PFSK-1 (cell line): ENCODE measurements at regions not wholly inside any gene's neighbourhood (a gene's known extent, or its start where the extent isn't known, plus 50 kb on each side); places are given as distances from the start of the nearest gene placed in this dataset.

Source experiments
- FOXP2 ChIP-seq: optimal IDR thresholded peaks from 2 replicates; pipeline ENCODE3; 2011; ENCODE audit warnings: borderline replicate concordance, control low read depth, inconsistent platforms; ENCODE audit not compliant: insufficient read depth; ENCODE audit errors: extremely low read length, extremely low read depth
- POLR2AphosphoS5 ChIP-seq: IDR thresholded peaks from 2 replicates; pipeline ENCODE4 v1.6.1; 2012; ENCODE audit warnings: low read depth, mild to moderate bottlenecking, control low read depth, low read length, moderate library complexity
- SIN3A ChIP-seq: IDR thresholded peaks from 2 replicates; pipeline ENCODE4 v1.6.1; 2012; ENCODE audit warnings: mild to moderate bottlenecking, low read length, moderate library complexity, borderline replicate concordance; ENCODE audit not compliant: insufficient read depth
- TAF1 ChIP-seq: IDR thresholded peaks from 2 replicates; pipeline ENCODE4 v1.6.1; 2012; ENCODE audit warnings: low read length, control low read depth, borderline replicate concordance; ENCODE audit not compliant: insufficient read depth
- TF ChIP-seq, protein P1 (sequence below), 2 experiments: IDR thresholded peaks; 2 replicates each; pipeline versions ENCODE4 v1.6.1 to v1.8.0; 2011 to 2012; ENCODE audit warnings: low read depth in 2 of 2, low read length in 2 of 2, control low read depth in 1 of 2, inconsistent platforms in 1 of 2, mild to moderate bottlenecking in 1 of 2, moderate library complexity in 1 of 2; ENCODE audit not compliant: insufficient read depth in 1 of 2

GRCh38 chr2:196487417-196487816 lies 152.1 kb upstream of the CCDC150 start:
- no peak for TF ChIP-seq SIN3A
- no peak for TF ChIP-seq TAF1
- TF ChIP-seq, protein P1, sequence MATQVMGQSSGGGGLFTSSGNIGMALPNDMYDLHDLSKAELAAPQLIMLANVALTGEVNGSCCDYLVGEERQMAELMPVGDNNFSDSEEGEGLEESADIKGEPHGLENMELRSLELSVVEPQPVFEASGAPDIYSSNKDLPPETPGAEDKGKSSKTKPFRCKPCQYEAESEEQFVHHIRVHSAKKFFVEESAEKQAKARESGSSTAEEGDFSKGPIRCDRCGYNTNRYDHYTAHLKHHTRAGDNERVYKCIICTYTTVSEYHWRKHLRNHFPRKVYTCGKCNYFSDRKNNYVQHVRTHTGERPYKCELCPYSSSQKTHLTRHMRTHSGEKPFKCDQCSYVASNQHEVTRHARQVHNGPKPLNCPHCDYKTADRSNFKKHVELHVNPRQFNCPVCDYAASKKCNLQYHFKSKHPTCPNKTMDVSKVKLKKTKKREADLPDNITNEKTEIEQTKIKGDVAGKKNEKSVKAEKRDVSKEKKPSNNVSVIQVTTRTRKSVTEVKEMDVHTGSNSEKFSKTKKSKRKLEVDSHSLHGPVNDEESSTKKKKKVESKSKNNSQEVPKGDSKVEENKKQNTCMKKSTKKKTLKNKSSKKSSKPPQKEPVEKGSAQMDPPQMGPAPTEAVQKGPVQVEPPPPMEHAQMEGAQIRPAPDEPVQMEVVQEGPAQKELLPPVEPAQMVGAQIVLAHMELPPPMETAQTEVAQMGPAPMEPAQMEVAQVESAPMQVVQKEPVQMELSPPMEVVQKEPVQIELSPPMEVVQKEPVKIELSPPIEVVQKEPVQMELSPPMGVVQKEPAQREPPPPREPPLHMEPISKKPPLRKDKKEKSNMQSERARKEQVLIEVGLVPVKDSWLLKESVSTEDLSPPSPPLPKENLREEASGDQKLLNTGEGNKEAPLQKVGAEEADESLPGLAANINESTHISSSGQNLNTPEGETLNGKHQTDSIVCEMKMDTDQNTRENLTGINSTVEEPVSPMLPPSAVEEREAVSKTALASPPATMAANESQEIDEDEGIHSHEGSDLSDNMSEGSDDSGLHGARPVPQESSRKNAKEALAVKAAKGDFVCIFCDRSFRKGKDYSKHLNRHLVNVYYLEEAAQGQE (IDR thresholded peaks at IDR 0.05; ENCODE audit: insufficient read depth in 1 of 2, low read depth in 2 of 2, low read length in 2 of 2): no peak
- TF ChIP-seq FOXP2: no peak
- no peak for TF ChIP-seq POLR2AphosphoS5

DNA sequence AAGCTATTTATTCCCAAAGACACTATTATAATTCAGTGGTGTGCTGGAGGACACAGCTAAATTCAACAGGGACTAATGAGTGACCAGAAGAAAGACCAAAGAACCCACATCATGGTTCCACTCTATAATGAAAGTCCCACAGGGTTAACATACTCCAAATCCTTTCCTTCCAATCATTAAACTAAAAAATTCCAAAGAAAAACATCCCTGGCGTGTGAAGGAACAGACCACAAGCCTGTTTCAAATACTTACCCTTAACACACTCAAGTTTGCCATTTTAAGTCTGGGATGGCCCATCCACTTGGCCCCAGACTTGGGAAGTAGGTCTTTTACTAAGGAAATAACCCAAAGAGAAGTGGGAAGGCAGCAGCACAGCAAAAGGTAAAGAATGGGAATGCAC lies 150.1 kb upstream of the CCDC150 start:
- TF ChIP-seq, protein P1 (IDR thresholded peaks at IDR 0.05; ENCODE audit: insufficient read depth in 1 of 2, low read depth in 2 of 2, low read length in 2 of 2): no peak
- TF ChIP-seq TAF1 (no peak), SIN3A (no peak), POLR2AphosphoS5 (no peak)

- no peak for TF ChIP-seq POLR2AphosphoS5
- TF ChIP-seq, protein P1 (IDR thresholded peaks at IDR 0.05; ENCODE audit: insufficient read depth in 1 of 2, low read depth in 2 of 2, low read length in 2 of 2): no peak
- no peak for TF ChIP-seq FOXP2
These were observed 146.6 kb upstream of the CCDC150 start for GRCh38 chr2:196492946-196493345.

- TF ChIP-seq, protein P1 (IDR thresholded peaks at IDR 0.05; ENCODE audit: insufficient read depth in 1 of 2, low read depth in 2 of 2, low read length in 2 of 2): no peak
These were observed 140.6 kb upstream of the CCDC150 start for GRCh38 chr2:196498962-196499361.

GRCh38 chr2:196499686-196500085 lies 139.8 kb upstream of the CCDC150 start:
- TF ChIP-seq POLR2AphosphoS5: no peak
- TF ChIP-seq TAF1: no peak
- TF ChIP-seq FOXP2: no peak
- TF ChIP-seq, protein P1 (IDR thresholded peaks at IDR 0.05; ENCODE audit: insufficient read depth in 1 of 2, low read depth in 2 of 2, low read length in 2 of 2): no peak
- no peak for TF ChIP-seq SIN3A
